ENCODE measurements at regions not wholly inside any gene's neighbourhood (a gene's known extent, or its start where the extent isn't known, plus 50 kb on each side); places are given as distances from the start of the nearest gene placed in this dataset.

DNA sequence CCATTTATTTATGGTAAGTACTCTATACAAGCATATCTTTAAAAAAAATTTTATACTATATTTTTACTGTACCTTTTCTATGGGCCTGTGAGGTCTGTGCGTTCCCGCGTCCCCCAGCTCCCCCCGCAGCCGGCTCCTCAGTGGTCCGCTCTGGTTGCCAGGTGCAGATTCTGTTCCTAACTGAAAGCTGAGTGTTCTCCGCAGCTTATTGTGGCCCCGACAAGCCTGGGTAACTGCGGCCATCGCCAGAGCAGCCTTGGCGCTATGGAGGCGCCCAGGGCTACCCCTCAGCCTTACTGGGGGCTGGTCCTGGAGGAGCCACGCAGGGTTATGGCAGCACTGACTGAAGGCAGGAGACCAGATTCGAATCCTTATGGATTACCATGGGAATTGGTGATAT, 896.8 kb downstream of the PCDH17 start:
- no peak for DNase-seq (ENCODE audit: low spot score)
- TF ChIP-seq, protein P1, sequence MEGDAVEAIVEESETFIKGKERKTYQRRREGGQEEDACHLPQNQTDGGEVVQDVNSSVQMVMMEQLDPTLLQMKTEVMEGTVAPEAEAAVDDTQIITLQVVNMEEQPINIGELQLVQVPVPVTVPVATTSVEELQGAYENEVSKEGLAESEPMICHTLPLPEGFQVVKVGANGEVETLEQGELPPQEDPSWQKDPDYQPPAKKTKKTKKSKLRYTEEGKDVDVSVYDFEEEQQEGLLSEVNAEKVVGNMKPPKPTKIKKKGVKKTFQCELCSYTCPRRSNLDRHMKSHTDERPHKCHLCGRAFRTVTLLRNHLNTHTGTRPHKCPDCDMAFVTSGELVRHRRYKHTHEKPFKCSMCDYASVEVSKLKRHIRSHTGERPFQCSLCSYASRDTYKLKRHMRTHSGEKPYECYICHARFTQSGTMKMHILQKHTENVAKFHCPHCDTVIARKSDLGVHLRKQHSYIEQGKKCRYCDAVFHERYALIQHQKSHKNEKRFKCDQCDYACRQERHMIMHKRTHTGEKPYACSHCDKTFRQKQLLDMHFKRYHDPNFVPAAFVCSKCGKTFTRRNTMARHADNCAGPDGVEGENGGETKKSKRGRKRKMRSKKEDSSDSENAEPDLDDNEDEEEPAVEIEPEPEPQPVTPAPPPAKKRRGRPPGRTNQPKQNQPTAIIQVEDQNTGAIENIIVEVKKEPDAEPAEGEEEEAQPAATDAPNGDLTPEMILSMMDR (IDR thresholded peaks at IDR 0.05; ENCODE audit: extremely low read depth, missing control alignments) = no peak

DNA sequence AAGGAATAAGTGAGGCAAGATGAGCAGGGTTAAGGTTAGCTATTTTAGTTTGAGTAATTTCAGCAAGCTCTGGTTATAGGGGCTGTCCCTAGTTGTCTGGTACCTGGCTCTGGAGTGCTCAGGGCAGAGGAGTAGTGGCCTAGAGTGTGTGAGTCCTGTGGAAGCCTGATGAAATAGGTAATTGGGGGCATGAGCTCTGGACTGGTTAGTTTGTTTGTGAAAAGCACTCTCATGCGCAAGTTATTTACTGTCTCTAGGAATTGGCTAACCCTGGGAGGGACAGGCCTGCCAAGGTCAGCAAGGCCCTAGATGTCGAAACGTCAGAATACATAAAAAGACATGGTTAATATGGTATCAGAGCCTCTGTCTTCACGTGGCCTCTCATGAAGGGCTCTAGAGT, 900.1 kb downstream of the PCDH17 start:
- TF ChIP-seq, protein P1 (IDR thresholded peaks at IDR 0.05; ENCODE audit: extremely low read depth, missing control alignments) = no peak
- no peak for DNase-seq (ENCODE audit: low spot score)

- DNase-seq (ENCODE audit: low spot score) = no peak
- TF ChIP-seq, protein P1 (IDR thresholded peaks at IDR 0.05; ENCODE audit: extremely low read depth, missing control alignments) = no peak
Measured at GRCh38 chr13:58542530-58542929, 911.0 kb downstream of the PCDH17 start.

DNA sequence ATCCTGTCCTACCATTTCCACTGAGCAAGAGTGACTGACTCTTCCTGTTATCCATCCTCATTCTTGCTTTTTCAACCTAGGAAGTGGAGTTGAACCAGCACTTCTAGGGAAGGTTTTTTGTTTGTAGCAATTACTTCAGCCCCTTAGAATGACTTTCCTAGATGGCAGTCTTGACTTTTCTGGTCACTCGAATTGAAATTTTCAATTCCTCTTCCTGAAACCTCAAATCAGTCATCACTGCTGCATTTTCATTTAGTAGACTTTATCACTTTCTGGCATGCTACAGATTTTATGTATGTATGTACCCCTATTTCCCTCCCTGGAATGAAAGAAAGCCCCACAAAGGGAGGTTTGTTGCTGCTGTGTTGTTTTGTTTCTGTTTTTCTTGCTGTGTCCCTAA, 915.9 kb downstream of the PCDH17 start:
- no peak for DNase-seq (ENCODE audit: low spot score)
- TF ChIP-seq, protein P1 (IDR thresholded peaks at IDR 0.05; ENCODE audit: extremely low read depth, missing control alignments) = no peak

GRCh38 chr13:58566176-58566575, 934.6 kb downstream of the PCDH17 start:
- TF ChIP-seq, protein P1 (IDR thresholded peaks at IDR 0.05; ENCODE audit: extremely low read depth, missing control alignments) = no peak
- DNase-seq (ENCODE audit: low spot score) = no peak

DNA sequence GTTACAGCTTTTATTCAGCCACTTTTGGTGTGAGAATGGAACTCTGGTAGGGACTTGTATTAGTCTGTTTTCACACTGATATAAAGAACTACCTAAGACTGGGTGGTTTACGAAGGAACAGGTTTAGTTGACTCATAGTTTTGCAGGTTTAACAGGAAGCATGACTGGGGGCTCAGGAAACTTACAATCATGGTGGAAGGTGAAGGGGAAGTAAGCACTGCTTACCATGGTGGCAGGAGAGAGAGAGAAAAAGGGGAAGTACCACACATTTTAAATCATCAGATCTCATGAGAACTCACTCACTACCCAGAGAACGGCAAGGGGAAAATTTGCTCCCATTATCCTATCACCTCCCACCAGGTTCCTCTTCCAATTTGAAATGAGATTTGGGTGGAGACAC, 942.2 kb downstream of the PCDH17 start:
- TF ChIP-seq, protein P1 (IDR thresholded peaks at IDR 0.05; ENCODE audit: extremely low read depth, missing control alignments) = no peak
- DNase-seq (ENCODE audit: low spot score) = no peak

DNA sequence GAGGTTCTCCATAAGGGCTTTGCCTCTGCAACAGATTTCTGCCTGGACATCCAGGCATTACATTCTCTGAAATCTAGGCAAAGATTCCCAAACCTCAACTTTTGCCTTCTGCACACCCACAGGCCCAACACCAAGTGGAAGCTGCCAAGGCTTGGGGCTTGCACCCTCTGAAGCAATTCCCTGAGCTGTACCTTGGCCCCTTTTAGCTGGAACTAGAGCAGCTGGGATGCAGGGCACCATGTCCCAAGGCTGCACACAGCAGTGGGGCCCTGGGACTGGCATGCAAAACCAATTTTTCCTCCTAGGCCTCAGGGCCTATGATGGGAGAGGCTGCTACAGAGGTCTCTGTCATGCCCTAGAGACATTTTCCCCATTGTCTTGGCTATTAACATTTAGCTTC, 943.2 kb downstream of the PCDH17 start:
- TF ChIP-seq, protein P1 (IDR thresholded peaks at IDR 0.05; ENCODE audit: extremely low read depth, missing control alignments) = no peak
- no peak for DNase-seq (ENCODE audit: low spot score)
